Superior temporal gyrus (tissue), 1 donor: ENCODE measurements at regions not wholly inside any gene's neighbourhood (a gene's known extent, or its start where the extent isn't known, plus 50 kb on each side); places are given as distances from the start of the nearest gene placed in this dataset.

Experiments
- DNase-seq: peaks from one replicate; pipeline ENCODE4 v3.0.0-alpha.2; 2016; ENCODE audit errors: extremely low spot score

- no peak for DNase-seq
Measured at GRCh38 chr7:33754933-33755928, 150.1 kb upstream of the BMPER start.

GRCh38 chr7:33757050-33757449, 148.3 kb upstream of the BMPER start:
- DNase-seq = no peak

GRCh38 chr7:33757563-33758165, 147.7 kb upstream of the BMPER start:
- DNase-seq = peak; percentile 94

GRCh38 chr7:33760146-33760545, 145.2 kb upstream of the BMPER start:
- no peak for DNase-seq

GRCh38 chr7:33760834-33761233, 144.5 kb upstream of the BMPER start:
- no peak for DNase-seq

- DNase-seq = no peak
Measured at GRCh38 chr7:33761449-33762080, 143.8 kb upstream of the BMPER start.

GRCh38 chr7:33762151-33762910, 143.0 kb upstream of the BMPER start:
- DNase-seq = no peak

GRCh38 chr7:33762911-33763306, 142.4 kb upstream of the BMPER start:
- no peak for DNase-seq

GRCh38 chr7:33764752-33765451, 140.4 kb upstream of the BMPER start:
- no peak for DNase-seq

- no peak for DNase-seq
Measured at GRCh38 chr7:33766405-33766804, 138.9 kb upstream of the BMPER start.

GRCh38 chr7:33769930-33770329, 135.4 kb upstream of the BMPER start:
- no peak for DNase-seq

- DNase-seq = no peak
Measured at GRCh38 chr7:33770576-33770975, 134.8 kb upstream of the BMPER start.

GRCh38 chr7:33771422-33771821, 133.9 kb upstream of the BMPER start:
- no peak for DNase-seq

- no peak for DNase-seq
Measured at GRCh38 chr7:33773053-33773452, 132.3 kb upstream of the BMPER start.

- DNase-seq = peak; percentile 70
Measured at GRCh38 chr7:33774762-33775523, 130.4 kb upstream of the BMPER start.

- no peak for DNase-seq
Measured at GRCh38 chr7:33775790-33776189, 129.5 kb upstream of the BMPER start.

GRCh38 chr7:33776788-33777187, 128.6 kb upstream of the BMPER start:
- no peak for DNase-seq

- no peak for DNase-seq
Measured at GRCh38 chr7:33778195-33778594, 127.1 kb upstream of the BMPER start.

GRCh38 chr7:33779216-33779615, 126.1 kb upstream of the BMPER start:
- no peak for DNase-seq

GRCh38 chr7:33781167-33781566, 124.2 kb upstream of the BMPER start:
- no peak for DNase-seq
